SK-N-SH treated with all-trans-retinoic acid at 6 μM for 48 hours (cell line): ENCODE measurements at regions not wholly inside any gene's neighbourhood (a gene's known extent, or its start where the extent isn't known, plus 50 kb on each side); places are given as distances from the start of the nearest gene placed in this dataset.

Experiments
- ATAC-seq: fragments of 200-7000 bp; cut with Tn5 transposase; 3 replicates; pipeline ENCODE4 v1.9.1; 2020; ENCODE audit warnings: mild to moderate bottlenecking, moderate library complexity
- ARNTL ChIP-seq: fragments of 450-650 bp; formaldehyde crosslinking; IDR thresholded peaks from 2 replicates; pipeline ENCODE4 v1.5.0; 2020; ENCODE audit warnings: low read depth, mild to moderate bottlenecking, moderate library complexity, borderline replicate concordance
- BACH2 ChIP-seq: fragments of 250-450 bp; sonication (Bioruptor Pico); IDR thresholded peaks from 2 replicates; pipeline ENCODE4 v1.9.0; 2021; ENCODE audit warnings: mild to moderate bottlenecking, borderline replicate concordance
- CREB5 ChIP-seq: fragments of 250-450 bp; sonication (Bioruptor Pico); IDR thresholded peaks from 2 replicates; pipeline ENCODE4 v1.5.1; 2020; ENCODE audit warnings: low read depth, mild to moderate bottlenecking, moderate library complexity
- CSDC2 ChIP-seq: fragments of 250-450 bp; sonication (Bioruptor Pico); IDR thresholded peaks from 2 replicates; pipeline ENCODE4 v1.5.0; 2020; ENCODE audit warnings: mild to moderate bottlenecking, moderate library complexity
- CSRNP3 ChIP-seq: fragments of 250-450 bp; sonication (Bioruptor Pico); IDR thresholded peaks from 2 replicates; pipeline ENCODE4 v1.5.1; 2021; ENCODE audit warnings: mild to moderate bottlenecking, moderate library complexity
- ESRRG ChIP-seq: fragments of 250-450 bp; sonication (Bioruptor Pico); IDR thresholded peaks from 2 replicates; pipeline ENCODE4 v1.6.1; 2021; ENCODE audit warnings: mild to moderate bottlenecking
- ISL1 ChIP-seq: fragments of 250-450 bp; sonication (Bioruptor Pico); IDR thresholded peaks from 2 replicates; pipeline ENCODE4 v2.1.2; 2022; ENCODE audit warnings: mild to moderate bottlenecking, moderate library complexity
- OSR1 ChIP-seq: fragments of 250-450 bp; sonication (Bioruptor Pico); IDR thresholded peaks from 2 replicates; pipeline ENCODE4 v1.8.0; 2022; ENCODE audit warnings: moderate library complexity, mild to moderate bottlenecking, inconsistent platforms
- PATZ1 ChIP-seq: fragments of 250-450 bp; sonication (Bioruptor Pico); IDR thresholded peaks from 2 replicates; pipeline ENCODE4 v1.8.0; 2020; ENCODE audit warnings: mild to moderate bottlenecking, moderate library complexity, borderline replicate concordance
- POU6F1 ChIP-seq: fragments of 250-450 bp; sonication (Bioruptor Pico); IDR thresholded peaks from 2 replicates; pipeline ENCODE4 v1.8.0; 2021; ENCODE audit warnings: low read depth, mild to moderate bottlenecking, moderate library complexity, borderline replicate concordance
- PPARA ChIP-seq: fragments of 250-450 bp; sonication (Bioruptor Pico); IDR thresholded peaks from 2 replicates; pipeline ENCODE4 v1.5.0; 2020; ENCODE audit warnings: mild to moderate bottlenecking, borderline replicate concordance
- SNAI2 ChIP-seq: fragments of 250-450 bp; sonication (Bioruptor Pico); IDR thresholded peaks from 2 replicates; pipeline ENCODE4 v1.5.0; 2020; ENCODE audit warnings: mild to moderate bottlenecking, moderate library complexity
- TCF4 ChIP-seq: fragments of 250-450 bp; sonication (Bioruptor Pico); IDR thresholded peaks from 2 replicates; pipeline ENCODE4 v1.8.0; 2021; ENCODE audit warnings: mild to moderate bottlenecking, moderate library complexity, borderline replicate concordance
- TOX ChIP-seq: fragments of 250-450 bp; sonication (Bioruptor Pico); IDR thresholded peaks from 2 replicates; pipeline ENCODE4 v1.8.0; 2021; ENCODE audit warnings: mild to moderate bottlenecking, moderate library complexity, borderline replicate concordance
- TSHZ2 ChIP-seq: fragments of 250-450 bp; sonication (Bioruptor Pico); IDR thresholded peaks from 2 replicates; pipeline ENCODE4 v1.5.0; 2020; ENCODE audit warnings: mild to moderate bottlenecking, moderate library complexity
- ZC3H10 ChIP-seq: fragments of 250-450 bp; sonication (Bioruptor Pico); IDR thresholded peaks from 2 replicates; pipeline ENCODE4 v1.5.1; 2021; ENCODE audit warnings: mild to moderate bottlenecking, moderate library complexity
- ZFP3 ChIP-seq: fragments of 250-450 bp; sonication (Bioruptor Pico); IDR thresholded peaks from 2 replicates; pipeline ENCODE4 v1.5.0; 2020; ENCODE audit warnings: mild to moderate bottlenecking, moderate library complexity
- ZFP30 ChIP-seq: fragments of 450-650 bp; formaldehyde crosslinking; IDR thresholded peaks from 2 replicates; pipeline ENCODE4 v1.5.0; 2022; ENCODE audit warnings: mild to moderate bottlenecking, moderate library complexity
- ZNF565 ChIP-seq: fragments of 450-650 bp; formaldehyde crosslinking; conservative IDR thresholded peaks from 2 replicates; pipeline ENCODE4 v1.5.0; 2020; ENCODE audit warnings: low read depth, mild to moderate bottlenecking, moderate library complexity
- ZNF70 ChIP-seq: fragments of 450-650 bp; formaldehyde crosslinking; IDR thresholded peaks from 2 replicates; pipeline ENCODE4 v1.5.0; 2020; ENCODE audit warnings: mild to moderate bottlenecking, moderate library complexity
- ZNF8 ChIP-seq: fragments of 450-650 bp; formaldehyde crosslinking; IDR thresholded peaks from 2 replicates; pipeline ENCODE4 v1.5.0; 2020; ENCODE audit warnings: mild to moderate bottlenecking, moderate library complexity

GRCh38 chr1:96995351-96995750 is 273.8 kb downstream of the PTBP2 start:
- TF ChIP-seq ZC3H10 (CRISPR knock-in tag) (no peak), ZNF8 (CRISPR knock-in tag) (no peak), CSRNP3 (CRISPR knock-in tag) (no peak), ESRRG (CRISPR knock-in tag) (no peak), OSR1 (no peak), ZFP3 (CRISPR knock-in tag) (no peak), SNAI2 (no peak), CREB5 (no peak)
- TF ChIP-seq, all 23 proteins: peak for 0
- 0 out of 3 replicates have a peak, but pooled peaks have one; percentile 20 for ATAC-seq

- ATAC-seq: no peak
- TF ChIP-seq ESRRG (CRISPR knock-in tag) (no peak), TSHZ2 (CRISPR knock-in tag) (no peak), ZNF70 (no peak), ZFP3 (CRISPR knock-in tag) (no peak), TCF4 (CRISPR knock-in tag) (no peak), ZNF8 (CRISPR knock-in tag) (no peak), ZNF565 (CRISPR knock-in tag) (no peak), ARNTL (CRISPR knock-in tag) (no peak), PPARA (CRISPR knock-in tag) (no peak), ZC3H10 (CRISPR knock-in tag) (no peak), CSDC2 (CRISPR knock-in tag) (no peak), SNAI2 (no peak)
- TF ChIP-seq, all 23 proteins: peak for 0
Observed at GRCh38 chr1:96996001-96996400, 274.4 kb downstream of the PTBP2 start.

GRCh38 chr1:96997717-96998116 is 276.1 kb downstream of the PTBP2 start:
- ATAC-seq: peak; percentile 73
- TF ChIP-seq CSRNP3 (CRISPR knock-in tag): no peak
- TF ChIP-seq ISL1 (CRISPR knock-in tag): no peak
- TF ChIP-seq ZNF70: no peak
- TF ChIP-seq TCF4 (CRISPR knock-in tag): peak; percentile 79
- TF ChIP-seq TSHZ2 (CRISPR knock-in tag): peak; percentile 89

GRCh38 chr1:96998466-96998865 is 276.9 kb downstream of the PTBP2 start:
- ATAC-seq: no peak
- TF ChIP-seq OSR1 (no peak), ZNF565 (CRISPR knock-in tag) (no peak), BACH2 (no peak), TOX (CRISPR knock-in tag) (no peak), CSDC2 (CRISPR knock-in tag) (no peak), POU6F1 (CRISPR knock-in tag) (no peak), ZFP30 (CRISPR knock-in tag) (no peak), ZNF8 (CRISPR knock-in tag) (no peak), PATZ1 (CRISPR knock-in tag) (no peak), ZC3H10 (CRISPR knock-in tag) (no peak), PPARA (CRISPR knock-in tag) (no peak)
